ENCODE measurements at regions not wholly inside any gene's neighbourhood (a gene's known extent, or its start where the extent isn't known, plus 50 kb on each side); places are given as distances from the start of the nearest gene placed in this dataset.

GRCh38 chr10:3350205-3350604, 177.6 kb upstream of the PITRM1 start:
- TF ChIP-seq POLR2A (IDR thresholded peaks at IDR 0.05; ENCODE audit: extremely low read depth, insufficient read length) (no peak), MAX (IDR thresholded peaks at IDR 0.05; ENCODE audit: low read depth, low read length) (no peak), MYC (IDR thresholded peaks at IDR 0.05; ENCODE audit: low read depth, low read length) (no peak), CTCF (IDR thresholded peaks at IDR 0.05; ENCODE audit: low read depth, low read length) (no peak)
- DNase-seq (ENCODE audit: low read depth): no peak

GRCh38 chr10:3348564-3348963, 176.0 kb upstream of the PITRM1 start:
- no peak overlapping the region for H3K4me3 ChIP-seq (ENCODE audit: low read depth, low read length)
- no peak for DNase-seq (ENCODE audit: low read depth)
- TF ChIP-seq CTCF (IDR thresholded peaks at IDR 0.05; ENCODE audit: low read depth, low read length) (no peak), MYC (IDR thresholded peaks at IDR 0.05; ENCODE audit: low read depth, low read length) (no peak), MAX (IDR thresholded peaks at IDR 0.05; ENCODE audit: low read depth, low read length) (no peak)

More at GRCh38 chr10:3350205-3350604, 177.6 kb upstream of the PITRM1 start:
- H3K4me3 ChIP-seq (ENCODE audit: low read depth, low read length): no peak overlapping the region

GRCh38 chr10:3347413-3348182, 175.0 kb upstream of the PITRM1 start:
- H3K4me3 ChIP-seq (ENCODE audit: low read depth, low read length): no peak overlapping the region
- no peak for TF ChIP-seq MAX (IDR thresholded peaks at IDR 0.05; ENCODE audit: low read depth, low read length)
- no peak for TF ChIP-seq POLR2A (IDR thresholded peaks at IDR 0.05; ENCODE audit: extremely low read depth, insufficient read length)
- TF ChIP-seq CTCF (IDR thresholded peaks at IDR 0.05; ENCODE audit: low read depth, low read length): no peak
- no peak for TF ChIP-seq MYC (IDR thresholded peaks at IDR 0.05; ENCODE audit: low read depth, low read length)
- no peak for DNase-seq (ENCODE audit: low read depth)

GRCh38 chr10:3346851-3347250, 174.3 kb upstream of the PITRM1 start:
- no peak overlapping the region for H3K4me3 ChIP-seq (ENCODE audit: low read depth, low read length)
- no peak for TF ChIP-seq CTCF (IDR thresholded peaks at IDR 0.05; ENCODE audit: low read depth, low read length)
- no peak for TF ChIP-seq POLR2A (IDR thresholded peaks at IDR 0.05; ENCODE audit: extremely low read depth, insufficient read length)
- TF ChIP-seq MYC (IDR thresholded peaks at IDR 0.05; ENCODE audit: low read depth, low read length): no peak
- TF ChIP-seq MAX (IDR thresholded peaks at IDR 0.05; ENCODE audit: low read depth, low read length): no peak
- DNase-seq (ENCODE audit: low read depth): no peak

GRCh38 chr10:3342771-3343170, 170.2 kb upstream of the PITRM1 start:
- DNase-seq (ENCODE audit: low read depth): no peak
- no peak for TF ChIP-seq MYC (IDR thresholded peaks at IDR 0.05; ENCODE audit: low read depth, low read length)
- no peak for TF ChIP-seq POLR2A (IDR thresholded peaks at IDR 0.05; ENCODE audit: extremely low read depth, insufficient read length)
- no peak for TF ChIP-seq MAX (IDR thresholded peaks at IDR 0.05; ENCODE audit: low read depth, low read length)
- TF ChIP-seq CTCF (IDR thresholded peaks at IDR 0.05; ENCODE audit: low read depth, low read length): no peak
- H3K4me3 ChIP-seq (ENCODE audit: low read depth, low read length): no peak overlapping the region
